Bone marrow (tissue), 2 donors: ENCODE measurements at regions not wholly inside any gene's neighbourhood (a gene's known extent, or its start where the extent isn't known, plus 50 kb on each side); places are given as distances from the start of the nearest gene placed in this dataset.
"Not testable (repeated sequence)": the region's sequence is repeated elsewhere in the genome, so short reads cannot be mapped to it uniquely, and the experiment has no call there.

Experiments
- DNase-seq, 2 donors: peaks; one replicate each; lab custom pipeline; 2025; lab: John Stamatoyannopoulos, UW

DNA sequence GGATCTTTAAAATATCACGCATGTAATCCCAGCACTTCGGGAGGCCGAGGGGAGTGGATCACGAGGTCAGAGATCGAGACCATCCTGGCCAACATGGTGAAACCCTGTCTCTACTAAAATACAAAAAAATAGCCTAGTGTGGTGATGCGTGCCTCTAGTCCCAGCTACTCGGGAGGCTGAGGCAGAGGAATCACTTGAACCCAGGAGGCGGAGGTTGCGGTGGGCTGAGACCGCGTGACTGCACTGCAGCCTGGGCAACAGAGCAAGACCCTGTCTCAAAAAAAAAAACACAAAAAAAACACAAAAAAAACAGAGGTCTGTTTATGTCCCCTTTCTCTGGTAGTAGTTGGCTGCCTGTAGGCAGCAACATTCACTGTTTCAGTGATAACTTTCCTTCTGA, 404.3 kb downstream of the CD83 start:
- DNase-seq: not testable (repeated sequence)

DNA sequence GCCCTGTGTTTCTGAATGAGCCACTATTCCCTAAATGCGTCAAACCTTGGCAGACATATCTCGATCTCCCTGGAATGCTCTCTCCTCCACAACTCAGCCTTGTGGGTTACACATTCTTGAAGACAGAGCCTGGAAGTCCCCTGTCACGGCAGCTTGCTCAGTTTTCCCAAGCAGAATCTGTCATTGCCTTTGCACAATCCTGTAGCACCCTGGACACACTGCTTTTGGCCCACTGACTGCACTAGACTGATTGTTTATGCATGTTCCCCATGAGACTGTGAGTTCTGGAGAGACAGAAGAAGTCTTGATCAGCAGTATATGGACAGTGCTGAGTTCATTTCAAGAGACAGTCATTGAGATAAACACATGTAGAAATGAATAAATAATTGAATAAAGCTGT, 406.7 kb downstream of the CD83 start:
- no peak for DNase-seq

DNA sequence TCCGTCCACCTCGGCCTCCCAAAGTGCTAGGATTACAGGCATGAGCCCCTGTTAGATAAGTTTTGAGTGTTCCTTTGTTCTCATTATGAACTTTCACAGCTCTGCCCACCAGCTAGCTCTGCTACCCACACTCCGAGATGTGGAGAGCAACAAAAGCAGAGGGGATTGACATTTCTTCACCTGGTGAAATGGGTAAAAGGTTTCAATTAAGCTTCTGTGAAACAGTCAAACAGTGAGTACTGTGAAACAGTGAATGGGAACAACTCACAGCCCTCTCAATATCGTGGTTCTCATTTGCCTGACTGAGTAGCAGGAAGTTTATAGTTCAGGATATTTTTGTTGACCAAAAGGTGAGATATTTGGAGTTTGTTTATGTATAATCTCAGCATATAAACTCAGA, 412.8 kb downstream of the CD83 start:
- no peak for DNase-seq

DNA sequence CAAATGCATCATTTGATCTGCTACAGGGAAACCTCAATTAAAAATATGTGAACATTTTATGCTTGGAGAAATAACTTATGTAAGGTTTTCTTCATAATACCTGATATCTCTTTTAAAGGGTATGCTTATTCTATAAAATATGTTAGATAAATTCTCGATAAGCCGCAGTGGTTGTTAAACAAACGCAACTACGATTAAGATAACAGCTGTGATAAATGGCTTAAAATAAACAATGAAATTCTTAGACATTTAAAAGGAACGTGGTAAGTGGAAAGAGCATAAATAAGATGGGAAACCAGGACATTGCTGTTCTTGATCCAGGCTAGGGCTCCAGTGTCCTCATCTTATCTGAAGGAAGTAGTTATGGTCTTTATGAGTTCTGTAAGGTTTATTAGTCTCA, 415.9 kb downstream of the CD83 start:
- DNase-seq: no peak

DNA sequence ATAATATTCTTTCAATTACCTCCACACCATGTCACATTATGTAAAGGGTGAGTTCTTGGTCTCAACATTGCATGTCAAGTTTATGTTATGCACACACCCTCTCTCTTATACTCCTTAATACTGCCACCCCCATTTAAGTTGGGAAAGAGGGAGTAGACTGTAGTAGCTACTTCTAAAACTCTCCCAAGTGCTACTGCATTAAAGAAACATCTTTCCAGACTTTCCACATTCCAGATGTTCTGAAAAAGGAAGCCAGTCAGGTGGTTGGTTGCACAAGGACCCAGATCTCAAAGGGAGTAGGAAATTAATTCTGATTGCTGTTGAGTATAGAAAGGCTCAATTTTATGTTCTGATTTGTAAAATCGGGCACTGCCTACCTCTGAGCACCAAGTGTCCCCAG, 419.5 kb downstream of the CD83 start:
- DNase-seq: no peak

DNA sequence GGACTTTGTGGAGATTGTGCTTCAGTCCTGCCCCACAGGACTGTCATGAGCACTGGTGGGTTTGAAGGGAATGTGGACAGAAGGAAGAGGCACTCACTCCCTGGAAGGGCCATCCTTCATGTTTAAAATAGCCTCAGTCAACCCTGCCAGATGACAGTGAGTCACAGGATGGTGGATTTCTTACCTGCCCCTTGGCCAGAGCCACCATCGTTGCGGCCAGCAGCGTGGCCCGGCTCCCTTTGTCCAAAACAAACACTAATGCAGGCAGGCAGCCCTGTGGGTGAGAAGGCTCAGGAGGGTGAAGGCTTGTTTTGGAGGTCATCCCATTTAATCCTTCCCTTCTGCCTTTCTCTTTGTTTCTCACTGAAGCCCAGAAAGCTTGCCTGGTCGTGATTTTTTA, 422.7 kb downstream of the CD83 start:
- no peak for DNase-seq

DNA sequence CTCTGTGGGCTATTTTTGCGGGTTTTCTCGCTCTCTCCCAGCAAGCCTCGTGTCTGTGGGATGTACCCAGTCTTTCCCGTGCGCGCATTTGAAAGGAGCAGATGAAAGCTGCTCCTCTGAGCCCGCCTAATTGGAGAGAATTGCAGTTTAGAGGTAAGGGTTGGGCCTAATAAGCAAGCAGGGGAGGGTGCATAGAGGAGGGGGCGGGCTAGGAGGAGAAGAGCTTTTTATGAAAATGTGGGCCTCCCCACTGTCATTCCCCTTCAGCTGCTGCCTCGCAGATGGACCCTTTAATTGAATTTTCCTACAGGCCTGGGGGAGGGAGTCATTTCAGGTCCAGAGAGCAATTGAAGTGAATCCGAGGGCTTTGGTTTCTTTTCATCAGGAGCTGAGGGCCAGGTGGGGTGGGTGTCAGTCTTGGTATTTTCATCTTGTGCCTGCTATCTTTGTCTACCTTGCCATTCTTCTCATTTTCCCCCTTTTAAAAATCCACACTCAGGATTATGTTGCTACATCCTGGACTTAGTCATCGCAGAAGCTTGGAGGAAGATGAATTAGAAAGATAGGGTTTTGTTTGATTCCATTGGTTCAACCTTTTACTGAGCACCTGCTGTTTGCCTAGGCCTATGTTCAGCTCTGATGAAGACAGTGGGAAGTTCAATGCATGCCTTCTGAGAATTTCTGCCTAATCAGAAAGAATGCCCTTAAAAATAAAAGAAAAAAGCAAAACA, 423.4 kb downstream of the CD83 start:
- DNase-seq: no peak

DNA sequence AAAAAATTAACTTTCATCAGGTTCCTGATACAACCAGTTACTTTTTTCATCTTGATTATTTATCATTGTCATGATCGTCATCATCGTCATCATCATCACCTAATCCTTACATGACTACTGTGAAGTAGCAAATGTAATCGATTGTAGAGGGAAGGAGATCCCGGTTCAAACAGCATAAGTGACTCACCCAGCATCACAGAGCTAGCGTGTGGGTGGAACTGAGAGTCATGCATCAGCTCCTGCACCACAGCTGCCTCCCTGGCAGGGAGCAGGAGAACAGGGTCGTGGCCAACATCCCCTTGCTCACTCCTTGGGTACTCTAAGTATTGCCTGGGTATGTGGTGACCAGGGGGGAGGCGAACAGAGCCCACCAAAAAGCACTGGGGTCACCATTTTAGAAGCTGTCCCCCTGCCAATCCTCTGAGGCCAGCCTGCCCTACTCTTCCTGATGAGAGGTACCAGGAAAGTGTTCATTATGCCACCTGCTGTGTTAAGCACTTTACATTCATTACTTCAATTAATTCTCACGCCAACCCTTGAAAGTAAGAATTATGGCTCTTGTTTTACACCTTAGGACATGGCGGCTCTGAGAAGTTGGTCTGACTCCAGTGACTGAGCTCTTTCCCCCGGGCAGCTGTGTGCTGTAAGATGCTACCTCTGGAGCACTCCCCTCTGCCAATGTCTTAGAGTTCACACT, 425.2 kb downstream of the CD83 start:
- no peak for DNase-seq

DNA sequence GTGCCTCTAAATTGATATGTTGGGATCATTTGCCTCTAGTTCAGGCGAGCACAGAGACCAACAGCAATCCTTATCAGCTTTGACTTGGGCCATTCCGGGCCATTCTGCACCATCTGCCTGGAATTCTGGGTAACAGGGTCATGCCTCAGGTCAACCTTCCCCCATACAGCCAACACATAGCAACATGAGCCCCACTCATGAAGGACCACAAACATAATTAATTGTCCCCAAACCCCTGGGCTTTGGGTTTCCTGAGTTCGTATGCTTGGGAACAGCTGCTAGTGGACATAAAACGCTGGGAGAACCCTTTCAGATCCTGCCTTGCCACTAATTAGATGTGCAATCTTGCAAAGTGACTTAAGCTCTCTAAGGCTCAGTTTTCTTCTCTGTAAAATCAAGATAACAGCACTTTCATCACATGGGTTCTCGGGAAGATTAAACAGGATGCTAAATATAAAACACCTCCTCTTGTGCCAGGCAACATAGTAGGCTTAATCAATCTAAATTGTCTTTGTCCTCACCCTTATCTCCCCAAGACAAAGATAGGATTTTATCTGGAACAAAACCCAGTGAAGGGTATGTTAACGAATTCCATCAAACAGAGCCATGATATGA, 426.5 kb downstream of the CD83 start:
- no peak for DNase-seq

DNA sequence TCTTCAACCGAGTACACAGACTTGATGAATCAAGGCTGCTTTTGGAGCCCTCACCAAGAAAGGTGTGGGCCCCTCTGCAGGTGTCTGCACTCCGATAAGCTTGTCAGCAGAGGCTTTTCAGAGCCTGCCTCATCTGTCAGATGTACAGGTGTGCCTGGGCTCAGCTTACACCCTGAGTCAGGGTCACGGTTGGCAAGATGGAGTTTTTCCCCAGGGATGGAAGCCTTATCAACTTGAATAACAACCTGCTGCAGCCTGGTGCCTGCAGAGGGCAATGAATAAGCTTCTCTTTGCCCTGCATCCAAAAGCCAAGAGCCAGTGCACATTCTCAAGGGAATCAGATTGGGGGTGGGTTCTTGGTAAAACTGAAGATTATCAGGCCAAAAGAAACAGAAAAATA, 427.1 kb downstream of the CD83 start:
- no peak for DNase-seq

DNA sequence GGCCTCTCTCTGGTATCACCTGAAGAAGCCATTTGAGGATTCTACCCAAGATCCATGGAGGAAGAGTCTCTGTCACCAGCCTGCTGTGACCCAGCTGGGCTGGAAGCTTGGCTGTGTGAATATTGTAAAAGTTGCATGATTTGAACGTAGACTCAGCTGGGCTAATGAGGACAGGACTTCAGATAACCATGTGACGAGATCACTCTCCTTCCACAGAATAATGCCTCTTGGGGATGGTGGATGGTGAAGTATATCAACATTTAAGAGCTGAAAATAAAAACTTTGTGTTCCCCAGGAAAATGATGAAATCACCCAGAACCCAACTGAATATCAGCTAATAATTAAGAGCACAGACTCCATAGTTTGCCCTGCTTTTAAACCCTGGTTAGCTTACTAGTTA, 427.9 kb downstream of the CD83 start:
- no peak for DNase-seq

DNA sequence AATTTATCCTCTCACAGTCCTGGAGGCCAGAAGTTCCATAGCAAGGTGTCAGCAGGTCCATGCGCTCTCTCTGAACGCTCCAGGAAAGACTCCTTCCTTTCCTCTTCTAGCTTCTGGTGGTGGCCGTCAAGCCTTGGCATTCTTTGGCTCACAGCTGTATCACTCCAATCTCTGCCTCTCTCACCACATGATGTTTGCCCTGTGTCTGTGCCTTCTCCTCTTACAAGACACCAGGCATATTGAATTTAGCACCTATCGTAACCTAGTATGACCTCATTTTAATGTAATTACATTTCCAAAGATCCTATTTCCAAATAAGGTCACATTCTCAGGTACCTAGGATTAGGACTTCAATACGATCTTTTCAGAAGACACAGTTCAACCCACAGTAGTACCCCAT, 428.5 kb downstream of the CD83 start:
- no peak for DNase-seq

DNA sequence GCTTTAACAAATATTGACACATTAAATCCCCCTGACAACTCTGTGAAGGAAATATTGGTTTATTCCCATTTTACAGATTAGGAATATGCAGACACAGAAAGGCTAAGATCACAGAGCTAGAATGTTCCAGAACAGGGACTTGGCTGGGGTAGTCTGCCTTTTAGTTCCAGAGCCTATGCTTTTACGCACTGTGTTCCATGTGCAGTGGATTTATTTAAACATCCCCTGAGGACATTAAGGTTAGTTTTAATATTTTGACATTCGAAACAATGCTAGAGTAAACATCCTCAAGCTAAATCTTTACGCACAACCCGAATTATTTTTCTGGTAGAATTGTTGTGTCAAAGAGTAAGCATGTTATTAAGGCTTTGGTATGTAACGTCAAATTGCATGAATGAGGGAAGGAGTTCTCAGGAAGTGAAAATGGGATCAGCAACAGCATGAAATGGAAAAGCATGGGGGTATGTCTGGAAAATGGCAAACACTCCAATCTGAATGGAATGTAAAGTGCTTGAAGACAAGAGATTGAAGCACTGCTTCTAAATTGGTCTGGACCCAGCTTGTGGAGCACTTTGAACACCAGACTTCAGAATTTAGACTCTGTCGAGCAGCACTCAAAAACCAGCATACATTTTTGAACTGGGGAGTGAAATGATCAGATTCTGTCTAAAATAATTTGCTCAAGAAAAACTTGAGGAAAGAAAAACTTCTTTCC, 429.9 kb downstream of the CD83 start:
- no peak for DNase-seq

DNA sequence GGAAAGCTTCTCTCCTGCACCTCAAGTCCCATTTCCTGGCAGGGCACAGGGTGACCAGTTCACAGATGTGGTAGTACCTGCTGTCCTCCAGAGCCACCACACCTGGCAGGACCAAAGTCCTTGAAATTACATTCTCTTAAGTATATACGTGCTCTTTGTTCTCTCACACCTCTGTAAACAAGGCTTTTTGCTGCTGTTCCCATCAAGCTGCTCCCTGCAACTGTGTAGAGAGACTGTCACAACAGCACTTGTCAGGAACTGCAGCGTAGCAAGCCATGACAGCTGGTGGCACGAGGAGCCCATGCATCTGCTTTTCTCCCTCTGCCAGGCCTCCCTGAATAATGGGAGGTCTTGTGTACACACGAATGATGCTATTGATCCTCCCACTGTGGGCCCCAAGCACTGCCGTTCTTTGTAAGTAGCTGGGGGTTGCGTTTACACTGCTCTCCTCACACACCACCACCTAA, 431.8 kb downstream of the CD83 start:
- no peak for DNase-seq

DNA sequence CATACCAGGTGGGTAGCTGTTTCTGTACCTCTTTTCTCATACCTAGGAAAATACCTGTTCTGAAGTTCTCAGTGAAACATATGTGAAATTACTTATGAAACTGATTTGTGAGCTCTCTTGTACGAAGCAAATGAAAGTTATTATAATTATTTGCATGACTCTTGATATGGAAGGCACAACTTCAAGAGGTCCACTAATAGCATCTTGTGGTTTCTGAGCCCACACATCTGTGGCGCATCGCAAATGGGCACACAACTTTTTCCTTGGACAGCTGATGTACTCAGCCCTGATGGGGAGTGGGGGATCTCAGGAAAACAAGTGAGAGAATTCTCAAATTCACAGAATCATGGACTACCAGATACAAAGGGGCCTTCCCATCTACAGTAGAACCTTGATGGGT, 432.3 kb downstream of the CD83 start:
- DNase-seq: no peak

DNA sequence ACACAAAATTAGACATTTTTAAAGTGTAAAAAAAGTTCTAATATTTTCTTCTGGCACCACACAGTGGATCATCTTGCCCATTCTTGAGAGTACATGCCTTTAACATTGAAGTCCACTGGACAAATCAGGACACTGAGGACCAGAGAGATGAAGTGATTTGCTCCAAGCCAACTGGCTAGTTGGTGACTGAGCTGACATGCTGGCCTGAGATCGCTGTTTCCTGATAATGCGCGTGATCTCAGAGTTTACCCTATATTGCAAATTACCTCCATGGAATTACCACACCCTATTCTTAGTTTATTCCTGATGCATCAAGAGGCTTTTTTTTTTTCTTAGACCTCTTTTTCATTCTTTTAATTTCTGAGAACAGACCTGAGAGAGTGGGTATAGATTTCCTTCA, 432.8 kb downstream of the CD83 start:
- DNase-seq: no peak

DNA sequence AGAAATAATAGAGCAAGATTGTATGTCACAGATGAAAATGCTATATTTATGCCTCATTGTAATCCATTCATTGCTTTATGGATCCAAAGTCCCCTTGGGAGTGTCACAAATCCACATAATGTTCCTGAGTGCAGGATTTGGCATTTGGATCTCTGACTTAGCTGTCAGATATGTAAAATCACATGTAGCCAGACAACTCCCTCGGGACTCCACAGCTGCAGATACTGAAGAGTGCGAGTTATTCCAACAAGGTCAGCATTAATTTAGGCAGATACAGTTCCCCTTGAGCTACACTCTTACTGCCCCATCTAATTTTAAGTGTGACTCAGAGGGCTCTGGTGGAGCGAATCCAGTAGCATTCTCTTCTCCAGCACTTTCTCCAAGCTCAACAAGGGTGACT, 433.2 kb downstream of the CD83 start:
- no peak for DNase-seq

DNA sequence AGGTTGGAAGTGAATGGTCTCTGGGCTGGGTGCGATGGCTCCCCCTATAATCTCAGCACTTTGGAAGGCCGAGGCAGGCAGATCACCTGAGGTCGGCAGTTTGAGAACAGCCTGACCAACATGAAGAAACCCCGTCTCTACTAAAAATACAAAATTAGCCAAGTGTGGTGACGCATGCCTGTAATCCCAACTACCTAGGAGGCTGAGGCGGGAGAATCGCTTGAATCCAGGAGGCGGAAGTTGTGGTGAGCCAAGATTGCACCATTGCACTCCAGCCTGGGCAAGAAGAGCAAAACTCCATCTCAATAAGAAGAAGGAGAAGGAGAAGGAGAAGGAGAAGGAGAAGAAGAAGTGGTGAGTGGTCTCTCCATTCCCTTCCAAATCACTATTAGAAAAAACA, 434.0 kb downstream of the CD83 start:
- DNase-seq: not testable (repeated sequence)

DNA sequence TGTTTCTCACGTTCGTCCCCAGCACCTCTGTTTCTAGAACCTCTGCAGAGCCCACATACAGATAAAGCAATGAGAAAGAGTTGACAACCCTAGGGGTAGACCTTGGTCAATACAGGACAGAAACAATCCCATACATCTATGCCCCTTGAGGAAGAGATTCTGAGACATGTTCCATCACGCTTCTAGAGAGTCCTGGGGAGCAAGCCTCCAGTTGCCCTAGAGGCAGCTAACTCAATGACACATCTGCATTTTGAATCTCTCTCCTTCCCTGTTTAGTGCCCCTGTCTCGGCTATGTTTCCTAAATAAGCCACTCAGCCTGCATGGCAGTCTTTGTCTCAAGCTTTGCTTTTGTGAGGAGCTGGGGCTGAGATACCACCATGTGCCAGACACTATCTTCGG, 435.3 kb downstream of the CD83 start:
- DNase-seq: no peak

DNA sequence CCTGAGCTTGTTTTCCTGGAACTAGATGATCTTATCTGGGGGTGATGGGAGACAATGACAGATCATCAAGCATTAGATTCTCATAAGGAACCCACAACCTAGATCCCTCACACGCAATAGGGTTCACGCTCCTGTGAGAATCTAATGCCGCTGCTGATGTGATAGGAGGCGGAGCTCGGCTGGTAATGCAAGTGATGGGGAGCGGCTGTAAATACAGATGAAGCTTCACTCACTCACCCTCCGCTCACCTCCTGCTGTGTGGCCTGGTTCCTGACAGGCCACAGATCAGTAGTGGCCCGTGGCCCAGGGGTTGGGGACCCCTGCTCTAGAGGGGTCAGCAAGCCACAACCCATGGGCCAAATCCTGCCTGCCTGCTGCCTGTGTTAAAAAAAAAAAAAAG, 435.9 kb downstream of the CD83 start:
- no peak for DNase-seq

DNA sequence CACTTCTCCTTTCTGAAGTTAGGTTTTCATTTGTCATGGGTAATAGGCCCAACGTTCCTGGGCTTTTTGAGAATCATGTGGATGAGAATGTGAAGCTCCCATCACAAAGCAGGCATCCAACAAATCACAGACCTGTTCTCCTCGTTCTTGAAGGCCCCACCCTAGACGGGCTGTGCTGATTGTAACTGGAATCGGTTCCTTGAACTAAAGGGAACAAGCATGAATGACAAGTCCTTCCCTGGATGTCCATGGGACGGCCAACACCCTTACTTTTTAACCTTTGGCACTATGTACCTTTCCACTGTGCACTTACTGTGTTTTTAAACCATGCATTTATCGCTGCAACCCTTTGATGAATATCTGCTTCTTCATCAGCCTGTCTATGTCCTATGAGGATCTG, 438.2 kb downstream of the CD83 start:
- DNase-seq: no peak

DNA sequence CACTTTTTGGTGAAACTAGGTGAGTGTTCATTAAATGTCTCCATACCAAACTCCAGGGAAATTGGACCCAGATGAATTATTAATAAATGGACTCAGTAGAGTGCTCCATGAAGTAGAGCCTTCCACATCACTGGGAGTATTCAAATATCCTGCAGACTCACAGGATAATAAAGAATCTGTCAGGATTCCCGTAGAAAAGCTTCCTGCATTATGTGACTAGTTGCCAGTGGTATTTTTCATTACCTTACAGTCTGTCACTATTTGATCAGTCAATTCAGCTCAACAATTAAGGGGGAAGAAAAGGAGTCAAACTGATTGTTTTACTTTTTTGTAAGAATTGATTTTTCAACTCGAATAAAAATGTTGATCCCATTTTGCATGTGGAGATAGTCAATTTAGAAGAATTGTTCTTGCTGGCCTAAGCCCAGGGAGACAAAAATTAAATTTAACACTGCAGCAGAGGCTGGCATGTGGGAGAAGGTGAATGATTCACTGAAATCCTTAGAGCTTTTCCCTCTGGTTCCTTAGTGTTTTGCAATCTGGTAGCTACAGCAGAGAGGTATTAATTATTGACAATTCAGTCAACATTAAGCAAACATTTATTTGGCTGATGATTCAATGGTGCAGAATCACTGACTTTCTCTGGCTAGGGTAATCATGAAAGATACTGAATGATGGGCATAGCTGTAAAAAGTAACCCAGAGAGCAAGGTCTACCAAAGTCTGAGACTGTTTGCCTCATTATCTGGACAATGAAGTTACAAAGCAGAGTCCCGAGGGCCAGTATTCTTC, 442.4 kb downstream of the CD83 start:
- no peak for DNase-seq
